SK-N-SH (cell line): ENCODE measurements at regions not wholly inside any gene's neighbourhood (a gene's known extent, or its start where the extent isn't known, plus 50 kb on each side); places are given as distances from the start of the nearest gene placed in this dataset.

Experiments used
- CTCF ChIA-PET: fragments of 300-600, 350-600 bp; formaldehyde crosslinking; extraction: SDS; loops from one replicate; lab custom pipeline; 2021; lab: Yijun Ruan, JAX
- POLR2A ChIA-PET: fragments of 350-600 bp; sonication (Branson Sonifier 250); formaldehyde crosslinking; extraction: SDS; loops from one replicate; lab custom pipeline; 2020; ENCODE audit warnings: antibody characterized with exemption, inconsistent platforms; lab: Yijun Ruan, JAX
- DNase-seq: peaks from one replicate; pipeline ENCODE4 v3.0.0; 2012
- H2AFZ ChIP-seq: fragments of 200-600 bp; sonication (generic); 2 replicates; pipeline ENCODE4 v1.8.1; 2016; ENCODE audit warnings: antibody characterized with exemption, mild to moderate bottlenecking, low read depth
- H3F3A ChIP-seq: fragments of 200-600 bp; sonication (generic); replicated peaks from 2 replicates; pipeline ENCODE3; 2016; ENCODE audit warnings: antibody characterized with exemption, mild to moderate bottlenecking; ENCODE audit not compliant: insufficient read depth
- H3K27ac ChIP-seq, 2 experiments: fragments of 200-500 bp in 1 of 2; fragments of 200-600 bp in 1 of 2; sonication (Bioruptor generic) in 1 of 2; sonication (generic), shearing (Covaris generic) in 1 of 2; 2 replicates each; pipeline versions ENCODE4 v1.5.1 to v1.6.1; 2014 to 2016; ENCODE audit warnings: low read depth in 2 of 2, inconsistent platforms in 1 of 2, low read length in 1 of 2, mild to moderate bottlenecking in 1 of 2, mixed read lengths in 1 of 2
- H3K27me3 ChIP-seq: fragments of 200-600 bp; sonication (generic), shearing (Covaris generic); 2 replicates; pipeline ENCODE4 v1.6.1; 2016; ENCODE audit warnings: mixed run types; ENCODE audit not compliant: insufficient read depth
- H3K36me3 ChIP-seq, 2 experiments: fragments of 200-500 bp in 1 of 2; fragments of 200-600 bp in 1 of 2; sonication (Bioruptor generic) in 1 of 2; sonication (generic) in 1 of 2; replicated peaks in 1 of 2; 2 replicates each; pipeline versions ENCODE3 to v1.5.1; 2014 to 2016; ENCODE audit warnings: low read length in 1 of 2, mild to moderate bottlenecking in 1 of 2; ENCODE audit not compliant: insufficient read depth in 2 of 2, control insufficient read depth in 1 of 2
- H3K4me1 ChIP-seq, 2 experiments: fragments of 200-500 bp in 1 of 2; fragments of 200-600 bp in 1 of 2; sonication (Bioruptor generic) in 1 of 2; sonication (generic), shearing (Covaris generic) in 1 of 2; 2 replicates each; pipeline versions ENCODE4 v1.5.1 to v1.6.1; 2014 to 2016; ENCODE audit warnings: low read depth in 1 of 2, low read length in 1 of 2, mixed run types in 1 of 2; ENCODE audit not compliant: insufficient read depth in 2 of 2, control insufficient read depth in 1 of 2
- H3K4me2 ChIP-seq: fragments of 200-600 bp; sonication (generic), shearing (Covaris generic); 2 replicates; pipeline ENCODE4 v1.6.1; 2017; ENCODE audit warnings: mixed run types
- H3K4me3 ChIP-seq, 2 experiments: fragments of 200-500 bp in 1 of 2; fragments of 200-600 bp in 1 of 2; sonication (Bioruptor generic) in 1 of 2; sonication (generic), shearing (Covaris generic) in 1 of 2; 2 replicates each; pipeline versions ENCODE4 v1.5.1 to v1.8.1; 2014 to 2016; ENCODE audit warnings: low read depth in 2 of 2, inconsistent platforms in 1 of 2, low read length in 1 of 2, mild to moderate bottlenecking in 1 of 2, mixed read lengths in 1 of 2, moderate library complexity in 1 of 2
- H3K79me2 ChIP-seq: fragments of 200-600 bp; sonication (generic); 2 replicates; pipeline ENCODE4 v1.8.1; 2017; ENCODE audit warnings: mild to moderate bottlenecking; ENCODE audit not compliant: insufficient read depth
- H3K9ac ChIP-seq: fragments of 200-600 bp; sonication (generic); 2 replicates; pipeline ENCODE4 v1.6.1; 2017; ENCODE audit warnings: mixed run types
- H3K9me2 ChIP-seq: fragments of 200-600 bp; sonication (generic); 2 replicates; pipeline ENCODE4 v1.6.1; 2017; ENCODE audit warnings: mixed run types
- H3K9me3 ChIP-seq: fragments of 200-600 bp; sonication (generic); 2 replicates; pipeline ENCODE4 v1.6.1; 2017; ENCODE audit warnings: mixed run types, mild to moderate bottlenecking, moderate library complexity
- H4K20me1 ChIP-seq: fragments of 200-600 bp; sonication (generic); 2 replicates; pipeline ENCODE4 v1.6.1; 2017; ENCODE audit warnings: mild to moderate bottlenecking, mixed run types; ENCODE audit not compliant: insufficient read depth
- CHD2 ChIP-seq: fragments of 150-350 bp; IDR thresholded peaks from 2 replicates; pipeline ENCODE4 v1.6.1; 2018; ENCODE audit warnings: low read length; ENCODE audit not compliant: partially characterized antibody
- EP300 ChIP-seq, 2 experiments: IDR thresholded peaks; 2 replicates each; pipeline versions ENCODE4 v1.4.0 to v1.6.1; 2012; ENCODE audit warnings: borderline replicate concordance in 1 of 2, low read depth in 1 of 2, low read length in 1 of 2
- EZH2phosphoT487 ChIP-seq: fragments of 200-600 bp; sonication (generic); IDR thresholded peaks from 2 replicates; pipeline ENCODE4 v1.6.1; 2017; ENCODE audit warnings: low read depth, mixed run types, mild to moderate bottlenecking, antibody characterized with exemption, moderate library complexity, borderline replicate concordance
- FOSL2 ChIP-seq: IDR thresholded peaks from 2 replicates; pipeline ENCODE4 v1.4.0; 2012; ENCODE audit warnings: low read depth, mild to moderate bottlenecking, moderate library complexity, borderline replicate concordance
- FOXM1 ChIP-seq: IDR thresholded peaks from 2 replicates; pipeline ENCODE4 v1.4.0; 2012; ENCODE audit warnings: low read depth, mild to moderate bottlenecking
- IRF3 ChIP-seq: fragments of 150-350 bp; IDR thresholded peaks from 2 replicates; pipeline ENCODE4 v1.6.1; 2016; ENCODE audit warnings: mild to moderate bottlenecking, low read depth, low read length
- JUND ChIP-seq: IDR thresholded peaks from 2 replicates; pipeline ENCODE4 v1.4.0; 2012
- NRF1 ChIP-seq: IDR thresholded peaks from 2 replicates; pipeline ENCODE4 v1.6.1; 2012; ENCODE audit warnings: low read depth, mild to moderate bottlenecking, low read length
- RAD21 ChIP-seq: IDR thresholded peaks from 2 replicates; pipeline ENCODE4 v1.6.1; 2012; ENCODE audit warnings: mild to moderate bottlenecking, low read length
- RCOR1 ChIP-seq: fragments of 150-350 bp; IDR thresholded peaks from 2 replicates; pipeline ENCODE4 v1.6.1; 2017; ENCODE audit warnings: antibody characterized with exemption, low read length
- SMC3 ChIP-seq: IDR thresholded peaks from 2 replicates; pipeline ENCODE4 v1.6.1; 2012; ENCODE audit warnings: low read depth, low read length, improper control_type of control experiment
- TAF1 ChIP-seq: IDR thresholded peaks from 2 replicates; pipeline ENCODE4 v1.6.1; 2012; ENCODE audit warnings: low read depth, mild to moderate bottlenecking, low read length, moderate library complexity, borderline replicate concordance
- USF2 ChIP-seq: fragments of 150-350 bp; IDR thresholded peaks from 2 replicates; pipeline ENCODE4 v1.6.1; 2017; ENCODE audit warnings: antibody characterized with exemption, low read length, low read depth, borderline replicate concordance
- YY1 ChIP-seq: IDR thresholded peaks from 2 replicates; pipeline ENCODE4 v1.4.0; 2012; ENCODE audit warnings: low read depth, mild to moderate bottlenecking
- WGBS: methylation state at CpG from one replicate; pipeline ENCODE4 v1.1.6; 2017; ENCODE audit warnings: low lambda C conversion rate; 5-methylcytosine and 5-hydroxymethylcytosine counted together
- TF ChIP-seq, protein P1 (sequence below): fragments of 200-600 bp; sonication (generic); IDR thresholded peaks from 2 replicates; pipeline ENCODE4 v1.6.1; 2017; ENCODE audit warnings: antibody characterized with exemption, mild to moderate bottlenecking, moderate library complexity

GRCh38 chr17:65278050-65278819 lies 141.1 kb downstream of the RGS9 start:
- Histone ChIP-seq H3K36me3 (no peaks in the 10 kb centered on the region), H3K4me1 (no peaks in the 10 kb centered on the region; a peak in 1 of 4 replicates), H3K9me2 (no peaks in the 10 kb centered on the region), H2AFZ (no peak overlapping the region), H3F3A (no peaks in the 10 kb centered on the region), H4K20me1 (no peaks in the 10 kb centered on the region), H3K9ac (no peak overlapping the region), H3K27ac (no peak overlapping the region), H3K4me3 (no peak overlapping the region), H3K9me3 (no peaks in the 10 kb centered on the region), H3K27me3 (no peaks in the 10 kb centered on the region), H3K4me2 (no peak overlapping the region), H3K79me2 (no peaks in the 10 kb centered on the region)
- peak; percentile 89 for DNase-seq
- peak; percentile 91 for TF ChIP-seq RAD21
- no peak for TF ChIP-seq USF2
- TF ChIP-seq, protein P1, sequence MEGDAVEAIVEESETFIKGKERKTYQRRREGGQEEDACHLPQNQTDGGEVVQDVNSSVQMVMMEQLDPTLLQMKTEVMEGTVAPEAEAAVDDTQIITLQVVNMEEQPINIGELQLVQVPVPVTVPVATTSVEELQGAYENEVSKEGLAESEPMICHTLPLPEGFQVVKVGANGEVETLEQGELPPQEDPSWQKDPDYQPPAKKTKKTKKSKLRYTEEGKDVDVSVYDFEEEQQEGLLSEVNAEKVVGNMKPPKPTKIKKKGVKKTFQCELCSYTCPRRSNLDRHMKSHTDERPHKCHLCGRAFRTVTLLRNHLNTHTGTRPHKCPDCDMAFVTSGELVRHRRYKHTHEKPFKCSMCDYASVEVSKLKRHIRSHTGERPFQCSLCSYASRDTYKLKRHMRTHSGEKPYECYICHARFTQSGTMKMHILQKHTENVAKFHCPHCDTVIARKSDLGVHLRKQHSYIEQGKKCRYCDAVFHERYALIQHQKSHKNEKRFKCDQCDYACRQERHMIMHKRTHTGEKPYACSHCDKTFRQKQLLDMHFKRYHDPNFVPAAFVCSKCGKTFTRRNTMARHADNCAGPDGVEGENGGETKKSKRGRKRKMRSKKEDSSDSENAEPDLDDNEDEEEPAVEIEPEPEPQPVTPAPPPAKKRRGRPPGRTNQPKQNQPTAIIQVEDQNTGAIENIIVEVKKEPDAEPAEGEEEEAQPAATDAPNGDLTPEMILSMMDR, result peak; percentile 87
- peak; percentile 85 for TF ChIP-seq SMC3
- TF ChIP-seq EZH2phosphoT487, result no peak
- TF ChIP-seq JUND, result no peak
- CTCF ChIA-PET, result interaction anchor here (0.7 to 4.6 kb wide), 19 partner anchors 9 to 1396 kb away, joined by 3 to 33 read pairs (median 5); no protein-coding TSS in a partner anchor
- 28% methylated on average over 12 of the region's 12 CpGs for WGBS
- POLR2A ChIA-PET, result no interaction called here

- no peaks in the 10 kb centered on the region for H3F3A ChIP-seq
- H3K9me2 ChIP-seq, result no peaks in the 10 kb centered on the region
- no peaks in the 10 kb centered on the region; a peak in 1 of 4 replicates for H3K4me1 ChIP-seq
- no peak overlapping the region for H3K4me3 ChIP-seq
- TF ChIP-seq IRF3, result no peak
- no peak for TF ChIP-seq EZH2phosphoT487
- no peak for TF ChIP-seq YY1
- TF ChIP-seq FOXM1, result no peak
- no peak for TF ChIP-seq CHD2
- TF ChIP-seq FOSL2, result no peak
- TF ChIP-seq EP300 (IDR thresholded peaks at IDR 0.05; ENCODE audit: borderline replicate concordance in 1 of 2, low read depth in 1 of 2, low read length in 1 of 2), result no peak
- TF ChIP-seq TAF1, result no peak
- no peak for TF ChIP-seq JUND
- no peak for TF ChIP-seq RCOR1
- no peak for TF ChIP-seq NRF1
- no peaks in the 10 kb centered on the region for H4K20me1 ChIP-seq
- H3K9me3 ChIP-seq, result no peaks in the 10 kb centered on the region
- no peaks in the 10 kb centered on the region for H3K27me3 ChIP-seq
- H3K27ac ChIP-seq, result no peak overlapping the region
- H3K9ac ChIP-seq, result no peak overlapping the region
- 81% methylated on average over 10 of the region's 10 CpGs for WGBS
- ChIA-PET CTCF (interaction anchor here (1.0 to 4.6 kb wide), 18 partner anchors 9 to 1396 kb away, joined by 3 to 33 read pairs (median 6); no protein-coding TSS in a partner anchor), POLR2A (no interaction called here)
- H3K4me2 ChIP-seq, result no peak overlapping the region
- no peaks in the 10 kb centered on the region for H3K79me2 ChIP-seq
- DNase-seq, result no peak
- H2AFZ ChIP-seq, result no peak overlapping the region
- no peaks in the 10 kb centered on the region for H3K36me3 ChIP-seq
Observed at GRCh38 chr17:65277576-65277975, 140.4 kb downstream of the RGS9 start.
